D721Med (cell line): ENCODE measurements at regions not wholly inside any gene's neighbourhood (a gene's known extent, or its start where the extent isn't known, plus 50 kb on each side); places are given as distances from the start of the nearest gene placed in this dataset.

Experiments
- DNase-seq: peaks from one replicate; pipeline ENCODE4 v3.0.0; 2011; ENCODE audit warnings: low spot score; ENCODE audit not compliant: insufficient read length
- FAIRE-seq: peaks from 2 replicates; lab custom pipeline; 2011; peaks lifted over from hg19 to GRCh38; lab: Jason Lieb, UNC
- CTCF ChIP-seq: IDR thresholded peaks from 2 replicates; pipeline ENCODE4 v1.5.1; 2012; ENCODE audit warnings: mild to moderate bottlenecking, control low read depth; ENCODE audit not compliant: insufficient read depth; ENCODE audit errors: missing control alignments

- TF ChIP-seq CTCF: no peak
- FAIRE-seq: no peak
- no peak for DNase-seq
Observed at GRCh38 chr5:106862450-106863193, 808.1 kb downstream of the EFNA5 start.

DNA sequence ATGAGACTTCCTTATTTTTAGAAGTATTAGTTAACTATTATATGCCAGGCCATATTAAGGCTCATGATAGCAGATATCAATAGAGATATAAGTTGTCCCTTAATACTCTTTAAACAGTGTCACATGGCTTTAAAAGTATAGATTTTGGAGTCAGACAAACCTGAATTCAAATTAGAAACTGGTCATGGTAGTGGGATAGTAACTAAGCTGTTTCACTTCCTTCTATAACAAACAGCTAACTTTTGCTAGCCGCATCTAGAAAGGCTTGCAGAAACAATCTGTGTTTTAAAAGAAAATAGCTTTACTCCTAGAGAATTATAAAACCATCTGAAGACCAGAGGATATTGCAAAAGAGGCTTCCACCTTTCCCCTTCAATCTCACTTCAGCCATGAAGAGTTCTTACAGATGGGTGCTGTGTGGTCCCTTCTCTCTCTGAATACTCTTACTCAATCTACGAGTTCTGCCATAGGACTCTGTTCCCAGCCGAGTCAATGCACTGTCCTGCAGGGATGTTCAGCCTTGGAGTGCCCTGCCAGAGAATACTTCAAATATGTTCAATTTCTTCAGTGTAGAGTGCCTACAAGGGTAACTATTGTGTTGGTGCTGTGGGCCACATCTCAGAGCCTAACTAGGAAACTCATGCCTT, 810.2 kb downstream of the EFNA5 start:
- TF ChIP-seq CTCF: no peak
- DNase-seq (no peak), FAIRE-seq (no peak)

DNA sequence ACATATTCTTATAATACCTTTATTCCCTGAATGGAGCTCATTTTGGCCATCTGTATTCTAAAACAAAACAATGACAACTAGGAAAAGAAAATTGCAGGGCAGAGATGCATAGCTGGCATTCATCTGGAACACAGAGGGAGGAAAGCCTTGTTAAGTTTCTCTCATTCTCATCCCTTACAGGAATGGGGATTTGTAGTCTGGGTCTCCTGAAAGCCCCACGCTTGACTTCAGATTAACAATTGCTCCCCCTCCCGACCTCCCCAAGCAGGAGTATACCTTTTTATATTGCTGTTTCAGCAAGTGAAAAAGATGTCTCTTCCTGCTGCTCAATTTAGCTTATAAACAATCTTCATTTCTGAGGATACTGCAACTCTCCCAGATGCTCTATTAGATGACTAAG, 812.1 kb downstream of the EFNA5 start:
- FAIRE-seq: no peak
- TF ChIP-seq CTCF: no peak
- no peak for DNase-seq

DNA sequence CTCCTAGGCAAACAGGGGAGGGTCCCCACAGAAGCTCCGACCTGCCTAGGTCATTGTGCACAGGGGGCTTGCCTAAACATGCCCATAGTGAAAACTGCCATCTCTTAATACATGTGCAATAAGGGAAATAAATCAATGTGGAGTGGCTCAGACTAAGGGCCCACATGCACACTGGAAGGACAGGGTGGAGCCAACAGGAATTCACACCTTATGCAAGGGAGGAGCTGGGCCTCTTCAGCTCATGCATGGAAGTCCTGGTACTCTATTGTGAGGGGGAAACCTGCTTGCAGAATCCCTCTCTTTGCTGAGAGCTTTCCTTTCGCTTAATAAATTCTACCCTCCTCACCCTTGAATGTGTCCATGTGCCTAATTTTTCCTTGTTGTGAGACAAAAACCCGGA, 815.8 kb downstream of the EFNA5 start:
- no peak for TF ChIP-seq CTCF
- no peak for FAIRE-seq
- DNase-seq: no peak

- FAIRE-seq: no peak
- TF ChIP-seq CTCF: no peak
- DNase-seq: no peak
Observed at GRCh38 chr5:106854105-106854687, 816.5 kb downstream of the EFNA5 start.

DNA sequence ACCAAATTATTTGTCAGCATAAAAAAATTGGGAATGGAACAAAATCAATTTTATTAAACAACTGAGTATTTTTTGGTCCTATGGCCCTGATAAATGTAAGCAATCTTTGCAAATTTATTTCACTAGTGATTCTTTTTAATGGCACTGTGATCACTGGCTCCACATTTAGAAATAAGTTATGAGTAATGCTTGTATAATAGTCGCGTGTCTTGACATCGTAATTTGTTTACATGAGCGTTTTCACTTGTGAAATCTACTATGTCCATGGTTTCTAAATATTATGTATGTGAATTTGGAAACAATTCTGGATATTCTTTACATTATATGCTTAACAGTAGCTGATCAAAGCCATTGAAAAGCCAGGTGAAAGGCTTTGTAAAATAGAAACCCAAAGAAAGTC, 817.5 kb downstream of the EFNA5 start:
- no peak for TF ChIP-seq CTCF
- FAIRE-seq (no peak), DNase-seq (no peak)

DNA sequence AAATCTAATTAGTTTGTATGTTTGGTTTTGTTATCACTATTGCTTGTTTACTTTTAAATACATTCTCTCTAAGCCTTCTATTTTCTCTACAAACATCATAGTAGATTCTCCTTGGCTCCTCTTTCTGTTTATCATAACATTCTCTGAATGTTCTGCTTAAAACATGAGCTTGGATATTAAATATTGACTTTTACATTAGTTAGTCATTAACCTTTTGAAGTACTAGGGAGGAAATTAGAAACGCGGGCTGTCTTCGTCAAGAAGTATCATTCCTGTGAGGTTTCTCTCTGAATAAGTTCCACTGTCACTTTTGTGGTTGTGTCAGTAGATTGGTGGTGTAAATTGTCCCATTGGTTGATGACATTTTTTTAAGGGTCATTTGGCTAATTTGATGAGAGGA, 821.5 kb downstream of the EFNA5 start:
- no peak for DNase-seq
- no peak for FAIRE-seq

More for the DNA sequence above, 821.5 kb downstream of the EFNA5 start:
- no peak for TF ChIP-seq CTCF
